Common myeloid progenitor, CD34-positive (primary cell): ENCODE measurements at regions not wholly inside any gene's neighbourhood (a gene's known extent, or its start where the extent isn't known, plus 50 kb on each side); places are given as distances from the start of the nearest gene placed in this dataset.

Experiments
- CTCF ChIA-PET: fragments of 350-600 bp; sonication (Branson Sonifier 250); formaldehyde crosslinking; loops from one replicate; lab custom pipeline; 2021; ENCODE audit warnings: antibody characterized with exemption; lab: Charles Lee
- POLR2A ChIA-PET: fragments of 350-600 bp; sonication (Branson Sonifier 250); formaldehyde crosslinking; loops from one replicate; lab custom pipeline; 2021; ENCODE audit warnings: antibody characterized with exemption; lab: Charles Lee
- DNase-seq, 3 donors: peaks; one replicate each; pipeline versions ENCODE4 v3.0.0 to v3.0.0-alpha.2; 2013
- H3K27ac ChIP-seq, 2 experiments: 1 replicate in 1 of 2; 2 replicates in 1 of 2; pipeline ENCODE4 v1.7.0; 2013; ENCODE audit warnings: inconsistent platforms in 2 of 2, low read length in 2 of 2, mild to moderate bottlenecking in 2 of 2, low read depth in 1 of 2, moderate library complexity in 1 of 2; ENCODE audit not compliant: severe bottlenecking in 2 of 2, insufficient read depth in 1 of 2, poor library complexity in 1 of 2
- H3K27me3 ChIP-seq, 5 experiments: replicated peaks in 2 of 5; 1 replicate in 3 of 5; 2 replicates in 2 of 5; pipeline versions ENCODE4 v1.6.1 to v1.7.0; 2013; ENCODE audit warnings: low read length in 4 of 5, mild to moderate bottlenecking in 2 of 5, moderate library complexity in 2 of 5, inconsistent platforms in 1 of 5; ENCODE audit not compliant: insufficient read depth in 5 of 5, control insufficient read depth in 4 of 5
- H3K36me3 ChIP-seq, 4 experiments: 1 replicate in 2 of 4; 2 replicates in 2 of 4; pipeline versions ENCODE4 v1.6.1 to v1.7.0; 2013; ENCODE audit warnings: low read length in 3 of 4, control low read depth in 1 of 4, mild to moderate bottlenecking in 1 of 4; ENCODE audit not compliant: control insufficient read depth in 4 of 4, insufficient read depth in 4 of 4
- H3K4me1 ChIP-seq, 4 experiments: 1 replicate in 3 of 4; 2 replicates in 1 of 4; pipeline versions ENCODE4 v1.6.1 to v1.7.1; 2013; ENCODE audit warnings: low read length in 3 of 4, mild to moderate bottlenecking in 3 of 4, control low read depth in 1 of 4, inconsistent platforms in 1 of 4, moderate library complexity in 1 of 4; ENCODE audit not compliant: control insufficient read depth in 4 of 4, insufficient read depth in 4 of 4; ENCODE audit errors: control extremely low read depth in 1 of 4
- H3K4me3 ChIP-seq, 7 experiments: 1 replicate in 4 of 7; 2 replicates in 3 of 7; pipeline versions ENCODE4 v1.5.1 to v1.7.0; 2013; ENCODE audit warnings: mild to moderate bottlenecking in 7 of 7, low read length in 6 of 7, moderate library complexity in 6 of 7, inconsistent platforms in 2 of 7, low read depth in 2 of 7, control low read depth in 1 of 7; ENCODE audit not compliant: insufficient read depth in 4 of 7, control insufficient read depth in 1 of 7; ENCODE audit errors: extremely low read depth in 1 of 7
- H3K9me3 ChIP-seq, 5 experiments: 1 replicate in 4 of 5; 2 replicates in 1 of 5; pipeline versions ENCODE4 v1.6.1 to v1.7.1; 2013; ENCODE audit warnings: low read length in 4 of 5, mild to moderate bottlenecking in 2 of 5, inconsistent platforms in 1 of 5, low read depth in 1 of 5, moderate library complexity in 1 of 5; ENCODE audit not compliant: control insufficient read depth in 4 of 5, insufficient read depth in 2 of 5; ENCODE audit errors: control extremely low read depth in 1 of 5
- WGBS: methylation state at CpG from one replicate; pipeline ENCODE4 v1.1.5; 2013; ENCODE audit not compliant: insufficient coverage; 5-methylcytosine and 5-hydroxymethylcytosine counted together

DNA sequence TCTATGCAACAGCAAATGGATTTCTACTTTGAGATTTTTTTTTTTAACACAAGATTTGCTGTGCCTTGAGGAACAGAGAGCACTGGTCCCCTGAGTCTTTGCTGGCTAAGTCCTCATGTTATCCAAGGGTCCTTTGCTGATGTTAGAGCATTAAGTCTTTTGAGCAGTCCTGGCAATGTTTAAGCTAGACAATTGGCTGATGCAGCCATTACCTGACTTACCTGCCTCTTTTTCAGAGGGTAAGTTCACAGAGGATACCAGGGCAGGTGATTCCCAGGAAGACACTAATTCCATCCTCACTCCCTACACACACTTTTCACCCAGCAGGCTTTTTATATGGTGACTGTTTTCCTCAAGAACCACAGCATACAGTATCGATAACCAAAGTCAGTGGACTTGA lies 337.7 kb downstream of the HDGFL1 start:
- H3K27me3 ChIP-seq = no peaks in the 10 kb centered on the region
- no peaks in the 10 kb centered on the region for H3K4me1 ChIP-seq
- H3K9me3 ChIP-seq = no peaks in the 10 kb centered on the region
- WGBS = 100% methylated on average over 1 of the region's 1 CpG
- no peak for DNase-seq
- ChIA-PET CTCF (interaction anchor here (1.7 kb wide), 1 partner anchor 15 kb away, joined by 4 read pairs; no protein-coding TSS in a partner anchor), POLR2A (interaction anchor here (0.6 kb wide), 1 partner anchor 18 kb away, joined by 4 read pairs; no protein-coding TSS in a partner anchor)
- no peak overlapping the region for H3K4me3 ChIP-seq
- no peaks in the 10 kb centered on the region for H3K36me3 ChIP-seq
- H3K27ac ChIP-seq = no peak overlapping the region

- Histone ChIP-seq H3K27me3 (no peaks in the 10 kb centered on the region), H3K4me3 (no peak overlapping the region), H3K36me3 (no peaks in the 10 kb centered on the region), H3K9me3 (no peaks in the 10 kb centered on the region), H3K27ac (no peak overlapping the region), H3K4me1 (no peaks in the 10 kb centered on the region)
- no peak for DNase-seq
- ChIA-PET CTCF (no interaction called here), POLR2A (no interaction called here)
- WGBS = 100% methylated on average over 2 of the region's 4 CpGs
Measured at GRCh38 chr6:22910370-22910769, 341.0 kb downstream of the HDGFL1 start.

GRCh38 chr6:22913612-22914011 lies 344.2 kb downstream of the HDGFL1 start:
- H3K27me3 ChIP-seq = no peaks in the 10 kb centered on the region
- DNase-seq = no peak
- H3K27ac ChIP-seq = no peak overlapping the region
- no peaks in the 10 kb centered on the region for H3K9me3 ChIP-seq
- no peak overlapping the region for H3K4me3 ChIP-seq
- WGBS = 100% methylated on average over 1 of the region's 2 CpGs
- no peaks in the 10 kb centered on the region for H3K36me3 ChIP-seq
- ChIA-PET POLR2A (no interaction called here), CTCF (no interaction called here)
- no peaks in the 10 kb centered on the region for H3K4me1 ChIP-seq

DNA sequence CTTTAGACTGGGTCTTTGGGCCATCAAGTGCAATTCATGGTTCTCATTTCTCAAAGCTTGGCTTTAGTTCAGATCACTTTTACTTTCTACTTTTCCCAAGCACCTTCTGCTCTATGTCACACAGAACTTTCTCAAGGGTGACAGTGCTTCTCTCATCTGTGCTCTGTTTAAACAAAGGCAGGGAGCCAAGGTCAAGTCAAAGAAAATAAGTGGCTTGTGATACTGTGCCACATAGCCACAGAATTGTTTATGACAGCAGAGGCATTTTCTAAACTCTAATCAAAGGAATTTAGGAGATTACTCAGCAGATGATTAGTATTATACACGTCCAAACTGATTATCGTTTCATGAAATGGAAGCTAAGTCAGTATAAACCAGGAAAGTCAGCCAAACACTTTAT lies 348.0 kb downstream of the HDGFL1 start:
- Histone ChIP-seq H3K36me3 (no peaks in the 10 kb centered on the region), H3K27ac (no peak overlapping the region), H3K9me3 (no peaks in the 10 kb centered on the region), H3K4me1 (no peaks in the 10 kb centered on the region), H3K27me3 (no peaks in the 10 kb centered on the region), H3K4me3 (no peak overlapping the region)
- WGBS = 90% methylated on average over 2 of the region's 2 CpGs
- CTCF ChIA-PET = no interaction called here
- POLR2A ChIA-PET = interaction anchor here (0.7 kb wide), 1 partner anchor 13 kb away, joined by 3 read pairs; no protein-coding TSS in a partner anchor
- no peak for DNase-seq

DNA sequence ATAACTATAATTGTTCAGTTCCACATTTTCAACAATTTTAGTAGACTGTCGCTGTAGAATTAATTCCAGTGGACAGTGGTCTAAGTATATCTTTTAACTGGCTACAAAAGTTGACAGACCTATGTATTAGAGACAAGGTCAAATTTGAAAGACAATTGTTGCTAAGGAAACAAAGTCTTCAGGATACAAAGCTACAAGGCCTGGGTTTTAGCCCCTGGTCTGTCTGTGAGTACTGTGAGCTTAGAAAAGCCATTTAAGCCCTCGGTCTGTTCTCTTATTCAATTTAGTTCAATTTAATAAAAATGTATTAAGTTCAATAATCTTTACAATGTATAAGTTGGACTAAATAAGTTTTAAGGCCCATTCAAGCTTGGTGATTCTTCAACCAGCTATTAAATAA lies 352.5 kb downstream of the HDGFL1 start:
- H3K4me1 ChIP-seq = peaks cover 0 to 2% (median under 1%) of the 10 kb centered on the region in 4 experiments
- WGBS = no CpG with 5 or more reads among the region's 2 CpGs
- ChIA-PET POLR2A (interaction anchor here (0.6 kb wide), 1 partner anchor 221 kb away, joined by 3 read pairs; no protein-coding TSS in a partner anchor), CTCF (interaction anchor here (1.2 to 1.4 kb wide), 2 partner anchors 15 to 42 kb away, joined by 3 to 4 read pairs; no protein-coding TSS in a partner anchor)
- no peaks in the 10 kb centered on the region for H3K27me3 ChIP-seq
- H3K27ac ChIP-seq = no peak overlapping the region
- DNase-seq = no peak
- no peak overlapping the region for H3K4me3 ChIP-seq
- no peaks in the 10 kb centered on the region for H3K36me3 ChIP-seq
- no peaks in the 10 kb centered on the region for H3K9me3 ChIP-seq

DNA sequence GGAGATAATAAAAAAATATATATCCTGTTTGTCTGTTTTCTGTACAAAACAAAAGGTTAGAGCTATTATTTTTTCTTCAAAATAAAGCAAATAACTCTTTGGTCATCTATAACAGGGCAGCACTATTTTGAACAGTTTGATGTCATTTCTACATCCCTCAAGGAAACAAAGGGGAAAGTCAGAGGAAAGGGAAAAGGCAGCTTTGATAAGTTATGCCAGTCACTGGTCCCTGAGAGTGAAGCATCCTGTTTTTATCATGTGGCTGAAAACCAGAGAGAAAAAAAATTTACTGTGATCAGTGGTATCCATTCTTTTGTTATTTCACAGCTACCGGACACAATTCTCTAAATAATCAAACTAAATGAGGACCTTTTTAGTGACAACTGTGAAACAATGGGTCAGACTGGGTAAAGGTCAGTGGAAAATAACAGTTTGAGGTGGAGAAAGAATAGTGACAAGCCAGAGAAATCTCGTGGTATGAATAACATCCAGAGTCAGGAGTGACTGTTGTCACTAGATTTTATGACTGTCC lies 356.0 kb downstream of the HDGFL1 start:
- no peak overlapping the region for H3K27ac ChIP-seq
- no peaks in the 10 kb centered on the region for H3K9me3 ChIP-seq
- 83% methylated on average over 1 of the region's 2 CpGs for WGBS

DNA sequence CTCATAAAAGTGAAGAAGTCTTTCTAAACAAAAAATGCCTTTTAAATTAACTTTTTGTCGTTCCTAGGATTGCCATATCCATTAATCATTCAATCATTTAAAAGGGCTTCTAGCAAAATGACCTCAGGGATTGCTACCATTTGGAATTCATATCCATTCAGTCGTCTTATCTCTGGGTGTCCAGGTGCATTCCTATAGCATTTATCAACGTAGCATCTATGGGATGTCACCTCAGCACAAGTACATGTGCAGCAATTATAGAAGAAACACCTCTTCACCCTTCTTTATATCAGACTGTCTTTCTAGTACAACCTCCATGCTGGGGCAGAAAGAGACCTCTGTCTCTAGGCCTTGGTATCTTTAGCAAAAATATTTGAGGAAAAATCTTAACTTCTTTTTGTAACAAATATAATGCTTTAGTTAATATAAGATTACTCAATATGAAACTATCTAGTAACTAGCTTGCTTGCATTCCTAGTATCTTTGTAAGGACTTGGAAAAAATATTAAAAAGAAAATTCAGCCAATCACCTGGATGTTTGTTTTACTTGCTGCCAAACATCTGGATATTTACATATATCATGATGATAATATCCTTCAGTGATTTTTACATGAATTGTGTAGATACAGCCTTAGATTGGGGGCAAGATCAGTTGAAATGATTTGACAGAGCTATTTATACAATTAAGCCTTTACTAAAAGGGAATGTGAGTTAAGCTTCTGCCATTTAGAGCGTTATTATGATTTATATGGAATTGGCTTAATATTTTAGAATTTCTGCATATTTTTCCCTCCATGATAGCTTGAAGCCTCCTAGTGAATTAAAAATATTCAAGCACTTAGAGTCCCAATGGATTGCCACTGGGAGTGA lies 356.8 kb downstream of the HDGFL1 start:
- WGBS = 88% methylated on average over 3 of the region's 4 CpGs
- Histone ChIP-seq H3K4me1 (peaks cover 2 to 11% (median 6%) of the 10 kb centered on the region in 4 experiments), H3K27ac (no peak overlapping the region), H3K27me3 (no peaks in the 10 kb centered on the region), H3K9me3 (no peaks in the 10 kb centered on the region), H3K4me3 (no peak overlapping the region), H3K36me3 (no peaks in the 10 kb centered on the region)
- ChIA-PET CTCF (no interaction called here), POLR2A (no interaction called here)
- DNase-seq = no peak

More for the DNA sequence above, 356.0 kb downstream of the HDGFL1 start:
- Histone ChIP-seq H3K4me3 (no peak overlapping the region), H3K36me3 (no peaks in the 10 kb centered on the region), H3K4me1 (peaks cover 2 to 11% (median 6%) of the 10 kb centered on the region in 4 experiments), H3K27me3 (no peaks in the 10 kb centered on the region)
- ChIA-PET POLR2A (interaction anchor here (0.7 kb wide), 1 partner anchor 18 kb away, joined by 4 read pairs; no protein-coding TSS in a partner anchor), CTCF (no interaction called here)
- no peak for DNase-seq
